ENCODE measurements at regions not wholly inside any gene's neighbourhood (a gene's known extent, or its start where the extent isn't known, plus 50 kb on each side); places are given as distances from the start of the nearest gene placed in this dataset.
"Not testable (repeated sequence)": the region's sequence is repeated elsewhere in the genome, so short reads cannot be mapped to it uniquely, and the experiment has no call there.

DNA sequence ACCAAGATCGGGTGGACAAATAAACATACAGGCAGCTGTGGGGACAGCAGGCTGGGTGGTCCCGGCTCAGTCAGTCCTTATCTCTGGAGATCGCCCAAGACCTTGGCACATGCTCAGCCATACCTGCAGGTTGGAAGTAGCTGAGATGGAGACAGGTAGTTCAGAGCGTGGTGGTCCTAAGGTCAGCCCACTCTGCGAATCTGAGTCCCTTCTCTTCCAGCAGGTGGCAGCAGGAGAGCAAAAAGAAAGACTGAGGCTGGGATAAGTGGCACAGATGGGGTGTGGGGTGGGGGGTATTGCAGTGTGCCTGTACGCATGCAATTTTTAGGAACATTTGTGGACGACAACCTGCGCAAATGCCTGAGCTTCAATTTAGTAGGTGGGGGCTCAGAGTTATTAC is 104.9 kb downstream of the TENT5C start:
- no peak for TF ChIP-seq POLR2A (IDR thresholded peaks at IDR 0.05)
- TF ChIP-seq, protein P1, sequence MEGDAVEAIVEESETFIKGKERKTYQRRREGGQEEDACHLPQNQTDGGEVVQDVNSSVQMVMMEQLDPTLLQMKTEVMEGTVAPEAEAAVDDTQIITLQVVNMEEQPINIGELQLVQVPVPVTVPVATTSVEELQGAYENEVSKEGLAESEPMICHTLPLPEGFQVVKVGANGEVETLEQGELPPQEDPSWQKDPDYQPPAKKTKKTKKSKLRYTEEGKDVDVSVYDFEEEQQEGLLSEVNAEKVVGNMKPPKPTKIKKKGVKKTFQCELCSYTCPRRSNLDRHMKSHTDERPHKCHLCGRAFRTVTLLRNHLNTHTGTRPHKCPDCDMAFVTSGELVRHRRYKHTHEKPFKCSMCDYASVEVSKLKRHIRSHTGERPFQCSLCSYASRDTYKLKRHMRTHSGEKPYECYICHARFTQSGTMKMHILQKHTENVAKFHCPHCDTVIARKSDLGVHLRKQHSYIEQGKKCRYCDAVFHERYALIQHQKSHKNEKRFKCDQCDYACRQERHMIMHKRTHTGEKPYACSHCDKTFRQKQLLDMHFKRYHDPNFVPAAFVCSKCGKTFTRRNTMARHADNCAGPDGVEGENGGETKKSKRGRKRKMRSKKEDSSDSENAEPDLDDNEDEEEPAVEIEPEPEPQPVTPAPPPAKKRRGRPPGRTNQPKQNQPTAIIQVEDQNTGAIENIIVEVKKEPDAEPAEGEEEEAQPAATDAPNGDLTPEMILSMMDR (IDR thresholded peaks at IDR 0.05), result peak in 3 of 7 experiments; percentile 6 to 38 (median 35)
- Histone ChIP-seq H3K9me3 (no peaks in the 10 kb centered on the region), H3K27me3 (no peaks in the 10 kb centered on the region), H3K36me3 (replicated peaks in 1 of 2; ENCODE audit: insufficient read depth in 1 of 2, low read depth in 2 of 2) (no peaks in the 10 kb centered on the region), H3K27ac (no peak overlapping the region), H3K4me1 (peaks cover 17% of the 10 kb centered on the region), H3K4me3 (no peak overlapping the region)
- intact Hi-C loops (cut with DNase I), result no loop called here
- ATAC-seq (no peak), DNase-seq (no peak)
- WGBS, 2 donors, result 92 to 95% methylated on average over 6 to 8 of the region's 8 CpGs

DNA sequence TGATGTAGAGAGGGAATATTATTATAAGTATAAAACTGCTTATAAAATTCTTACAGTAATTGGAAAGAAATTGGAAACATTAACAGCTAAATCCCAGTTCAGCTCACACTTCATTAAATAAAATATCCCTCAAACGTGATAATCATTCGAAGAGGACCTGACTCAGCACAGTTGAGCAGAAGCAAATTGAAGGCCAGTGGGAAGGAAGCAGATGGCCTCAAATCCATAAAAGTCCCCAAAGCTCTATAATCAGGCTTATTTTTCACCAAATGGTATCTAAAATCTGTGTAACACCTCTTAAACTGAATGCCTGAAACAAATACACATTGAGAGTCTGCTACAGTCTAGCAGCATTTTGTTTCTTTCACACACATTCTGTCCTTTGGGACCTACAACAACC is 106.8 kb downstream of the TENT5C start:
- Histone ChIP-seq H3K27ac (peak overlapping the region in 3 of 4 donors; percentile 45 to 64 (median 53)), H3K9me3 (no peaks in the 10 kb centered on the region), H3K36me3 (replicated peaks in 1 of 2; ENCODE audit: insufficient read depth in 1 of 2, low read depth in 2 of 2) (no peaks in the 10 kb centered on the region), H3K27me3 (no peaks in the 10 kb centered on the region), H3K4me1 (peaks cover 17% of the 10 kb centered on the region), H3K4me3 (no peak overlapping the region)
- ATAC-seq (peak; percentile 66), DNase-seq (no peak)
- intact Hi-C loops (cut with DNase I), result no loop called here
- TF ChIP-seq, protein P1 (IDR thresholded peaks at IDR 0.05), result no peak
- TF ChIP-seq POLR2A (IDR thresholded peaks at IDR 0.05), result no peak
- WGBS, 2 donors, result 14 to 28% methylated on average over 2 of the region's 2 CpGs

DNA sequence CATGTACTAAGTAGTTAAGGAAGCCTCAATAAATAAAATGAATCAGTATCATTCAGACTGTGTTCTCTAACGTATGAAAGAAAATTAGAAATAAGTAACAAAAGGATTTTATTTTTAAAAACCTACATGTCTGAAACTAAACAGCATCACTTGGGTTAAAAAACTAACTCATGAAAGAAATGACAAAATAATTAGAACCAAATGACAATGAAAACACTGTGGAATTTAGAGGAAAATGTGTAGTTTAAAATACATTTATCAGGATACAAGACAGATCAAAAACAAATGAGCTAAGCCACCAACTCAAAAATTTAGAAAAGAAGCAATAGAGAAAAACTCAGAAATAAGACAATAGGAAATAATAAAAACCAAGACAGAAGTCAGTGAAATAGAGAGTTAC is 108.7 kb downstream of the TENT5C start:
- intact Hi-C loops (cut with DNase I), result no loop called here
- DNase-seq (no peak), ATAC-seq (no peak)
- 69 to 74% methylated on average over 1 of the region's 1 CpG for WGBS, 2 donors
- H3K27ac ChIP-seq, result no peak overlapping the region
- H3K4me1 ChIP-seq, result peaks cover 17% of the 10 kb centered on the region
- H3K36me3 ChIP-seq (replicated peaks in 1 of 2; ENCODE audit: insufficient read depth in 1 of 2, low read depth in 2 of 2), result no peaks in the 10 kb centered on the region
- H3K4me3 ChIP-seq, result no peak overlapping the region
- H3K9me3 ChIP-seq, result no peaks in the 10 kb centered on the region
- no peak for TF ChIP-seq POLR2A (IDR thresholded peaks at IDR 0.05)
- TF ChIP-seq, protein P1 (IDR thresholded peaks at IDR 0.05), result no peak
- H3K27me3 ChIP-seq, result no peaks in the 10 kb centered on the region

DNA sequence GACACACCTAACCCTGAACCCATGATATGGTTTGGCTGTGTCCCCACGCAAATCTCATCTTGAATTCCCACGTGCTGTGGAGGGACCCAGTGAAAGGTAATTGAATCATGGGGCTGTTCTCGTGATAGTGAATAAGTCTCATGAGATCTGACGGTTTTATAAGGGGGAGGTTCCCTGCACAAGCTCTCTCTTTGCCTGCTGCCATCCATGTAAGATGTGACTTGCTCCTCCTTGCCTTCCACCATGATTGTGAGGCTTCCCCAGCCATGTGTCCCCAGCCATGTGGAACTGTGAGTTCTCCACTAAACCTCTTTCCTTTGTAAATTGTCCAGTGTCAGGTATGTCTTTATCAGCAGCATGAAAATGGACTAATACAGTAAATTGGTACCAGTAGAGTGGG is 110.2 kb downstream of the TENT5C start:
- H3K27ac ChIP-seq; H3K4me3 ChIP-seq; H3K9me3 ChIP-seq; H3K36me3 ChIP-seq (replicated peaks in 1 of 2; ENCODE audit: insufficient read depth in 1 of 2, low read depth in 2 of 2); ATAC-seq; H3K27me3 ChIP-seq; DNase-seq; intact Hi-C loops (cut with DNase I): not testable (repeated sequence)
- H3K4me1 ChIP-seq, result peaks cover 17% of the 10 kb centered on the region
- WGBS, 2 donors, result 90 to 91% methylated on average over 4 of the region's 4 CpGs

DNA sequence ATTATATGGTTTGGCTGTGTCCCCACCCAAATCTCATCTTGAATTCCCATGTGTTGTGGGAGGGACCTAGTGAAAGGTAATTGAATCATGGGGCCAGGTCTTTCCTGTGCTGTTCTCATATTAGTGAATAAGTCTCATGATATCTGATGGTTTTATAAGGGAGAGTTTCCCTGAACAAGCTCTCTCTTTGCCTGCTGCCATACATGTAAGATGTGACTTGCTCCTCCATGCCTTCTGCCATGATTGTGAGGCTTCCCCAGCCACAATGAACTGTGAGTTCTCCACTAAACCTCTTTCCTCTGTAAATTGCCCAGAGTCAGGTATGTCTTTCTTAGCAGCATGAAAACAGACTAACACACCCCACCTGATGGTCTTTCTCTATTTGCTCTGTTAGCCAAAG is 112.1 kb downstream of the TENT5C start:
- H3K4me3 ChIP-seq; intact Hi-C loops (cut with DNase I); H3K9me3 ChIP-seq; H3K36me3 ChIP-seq (replicated peaks in 1 of 2; ENCODE audit: insufficient read depth in 1 of 2, low read depth in 2 of 2); ATAC-seq; H3K27me3 ChIP-seq; H3K27ac ChIP-seq; DNase-seq; H3K4me1 ChIP-seq: not testable (repeated sequence)

DNA sequence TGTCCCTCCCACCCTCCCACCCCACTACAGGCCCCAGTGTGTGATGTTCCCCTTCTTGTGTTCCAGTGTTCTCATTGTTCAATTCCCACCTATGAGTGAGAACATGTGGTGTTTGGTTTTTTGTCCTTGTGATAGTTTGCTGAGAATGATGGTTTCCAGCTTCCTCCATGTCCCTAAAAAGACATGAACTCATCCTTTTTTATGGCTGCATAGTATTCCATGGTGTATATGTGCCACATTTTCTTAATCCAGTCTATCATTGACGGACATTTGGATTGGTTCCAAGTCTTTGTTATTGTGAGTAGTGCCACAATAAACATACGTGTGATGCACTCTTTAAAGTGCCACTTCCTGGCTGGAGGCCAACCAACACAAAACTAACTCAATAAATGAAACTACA is 112.7 kb downstream of the TENT5C start:
- H3K4me3 ChIP-seq; DNase-seq; H3K36me3 ChIP-seq (replicated peaks in 1 of 2; ENCODE audit: insufficient read depth in 1 of 2, low read depth in 2 of 2); ATAC-seq; H3K9me3 ChIP-seq; H3K4me1 ChIP-seq; H3K27ac ChIP-seq; intact Hi-C loops (cut with DNase I); H3K27me3 ChIP-seq: not testable (repeated sequence)
- 43 to 51% methylated on average over 2 of the region's 2 CpGs for WGBS, 2 donors

All from body of pancreas (tissue), 4 donors.